Peyer's patch (tissue), 4 donors: ENCODE measurements at regions not wholly inside any gene's neighbourhood (a gene's known extent, or its start where the extent isn't known, plus 50 kb on each side); places are given as distances from the start of the nearest gene placed in this dataset.

Experiments used
- DNase-seq, 3 donors: peaks; one replicate each; pipeline ENCODE4 v3.0.0-alpha.2; 2017 to 2019
- H3K27ac ChIP-seq, 4 donors: fragments of 200-600 bp; sonication (generic); one replicate each; pipeline ENCODE4 v1.5.1; 2016 to 2019
- H3K27me3 ChIP-seq, 2 donors: fragments of 200-600 bp; sonication (generic); one replicate each; pipeline ENCODE4 v1.5.1; 2019
- H3K36me3 ChIP-seq, 3 donors: fragments of 200-600 bp; sonication (generic); one replicate each; pipeline ENCODE4 v1.5.1; 2016 to 2019
- H3K4me1 ChIP-seq, 4 donors: fragments of 200-600 bp; sonication (generic); one replicate each; pipeline ENCODE4 v1.5.1; 2016 to 2019
- H3K4me3 ChIP-seq, 4 donors: fragments of 200-600 bp; sonication (generic); 1 replicate in 3 of 4; 2 replicates in 1 of 4; pipeline ENCODE4 v1.5.1; 2016 to 2019; ENCODE audit warnings: mild to moderate bottlenecking in 1 of 4
- H3K9me3 ChIP-seq, 4 donors: fragments of 200-600 bp; sonication (generic); one replicate each; pipeline ENCODE4 v1.5.1; 2016 to 2019; ENCODE audit warnings: mild to moderate bottlenecking in 1 of 4
- POLR2A ChIP-seq, 2 donors: fragments of 450-650 bp; IDR thresholded peaks; one replicate each; pipeline ENCODE4 v1.5.1; 2017; ENCODE audit warnings: antibody characterized with exemption in 2 of 2, mild to moderate bottlenecking in 2 of 2, moderate library complexity in 2 of 2
- TF ChIP-seq, protein P1 (sequence below), 6 experiments: fragments of 450-650 bp in 4 of 6; fragments of 200-600 bp in 2 of 6; sonication (generic) in 1 of 6; IDR thresholded peaks; one replicate each; pipeline ENCODE4 v1.5.1; 2017 to 2019; ENCODE audit warnings: antibody characterized with exemption in 6 of 6, mild to moderate bottlenecking in 3 of 6, moderate library complexity in 1 of 6

DNA sequence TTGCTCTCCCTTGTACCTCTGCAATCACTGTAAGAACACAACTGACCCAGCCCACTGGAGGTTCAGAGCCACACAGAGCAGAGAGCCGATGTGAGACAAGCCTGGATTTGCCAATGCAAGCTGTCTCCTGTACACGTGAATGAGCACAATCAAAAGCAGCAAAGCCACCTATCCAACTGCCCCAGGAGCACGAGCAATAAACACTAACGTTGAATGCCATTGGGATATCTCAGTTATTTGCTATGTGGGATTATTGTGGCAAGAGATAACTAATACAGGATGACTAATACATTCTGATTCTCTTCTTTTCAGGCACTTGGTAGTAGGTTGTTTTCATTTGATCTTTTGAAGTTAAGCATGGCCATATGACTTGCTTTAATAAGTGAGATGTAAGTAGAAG is 85.2 kb upstream of the FAM216B start:
- Histone ChIP-seq H3K27ac (no peak overlapping the region), H3K36me3 (no peaks in the 10 kb centered on the region), H3K4me1 (no peaks in the 10 kb centered on the region), H3K9me3 (no peaks in the 10 kb centered on the region), H3K4me3 (no peak overlapping the region), H3K27me3 (no peaks in the 10 kb centered on the region)
- TF ChIP-seq POLR2A (IDR thresholded peaks at IDR 0.05) = no peak
- TF ChIP-seq, protein P1, sequence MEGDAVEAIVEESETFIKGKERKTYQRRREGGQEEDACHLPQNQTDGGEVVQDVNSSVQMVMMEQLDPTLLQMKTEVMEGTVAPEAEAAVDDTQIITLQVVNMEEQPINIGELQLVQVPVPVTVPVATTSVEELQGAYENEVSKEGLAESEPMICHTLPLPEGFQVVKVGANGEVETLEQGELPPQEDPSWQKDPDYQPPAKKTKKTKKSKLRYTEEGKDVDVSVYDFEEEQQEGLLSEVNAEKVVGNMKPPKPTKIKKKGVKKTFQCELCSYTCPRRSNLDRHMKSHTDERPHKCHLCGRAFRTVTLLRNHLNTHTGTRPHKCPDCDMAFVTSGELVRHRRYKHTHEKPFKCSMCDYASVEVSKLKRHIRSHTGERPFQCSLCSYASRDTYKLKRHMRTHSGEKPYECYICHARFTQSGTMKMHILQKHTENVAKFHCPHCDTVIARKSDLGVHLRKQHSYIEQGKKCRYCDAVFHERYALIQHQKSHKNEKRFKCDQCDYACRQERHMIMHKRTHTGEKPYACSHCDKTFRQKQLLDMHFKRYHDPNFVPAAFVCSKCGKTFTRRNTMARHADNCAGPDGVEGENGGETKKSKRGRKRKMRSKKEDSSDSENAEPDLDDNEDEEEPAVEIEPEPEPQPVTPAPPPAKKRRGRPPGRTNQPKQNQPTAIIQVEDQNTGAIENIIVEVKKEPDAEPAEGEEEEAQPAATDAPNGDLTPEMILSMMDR (IDR thresholded peaks at IDR 0.05) = no peak
- no peak for DNase-seq

- H3K27ac ChIP-seq = no peak overlapping the region
- TF ChIP-seq POLR2A (IDR thresholded peaks at IDR 0.05) = no peak
- TF ChIP-seq, protein P1 (IDR thresholded peaks at IDR 0.05) = no peak
- no peaks in the 10 kb centered on the region for H3K27me3 ChIP-seq
- DNase-seq = no peak
- H3K4me3 ChIP-seq = no peak overlapping the region
- H3K9me3 ChIP-seq = no peaks in the 10 kb centered on the region
- H3K4me1 ChIP-seq = no peaks in the 10 kb centered on the region
- no peaks in the 10 kb centered on the region for H3K36me3 ChIP-seq
Measured at GRCh38 chr13:42699912-42700311, 81.5 kb upstream of the FAM216B start.

- Histone ChIP-seq H3K27me3 (no peaks in the 10 kb centered on the region), H3K36me3 (no peaks in the 10 kb centered on the region), H3K27ac (no peak overlapping the region), H3K9me3 (no peaks in the 10 kb centered on the region), H3K4me3 (no peak overlapping the region), H3K4me1 (no peaks in the 10 kb centered on the region)
- TF ChIP-seq, protein P1 (IDR thresholded peaks at IDR 0.05) = no peak
- no peak for TF ChIP-seq POLR2A (IDR thresholded peaks at IDR 0.05)
- DNase-seq = no peak
Measured at GRCh38 chr13:42702716-42703115, 78.7 kb upstream of the FAM216B start.

DNA sequence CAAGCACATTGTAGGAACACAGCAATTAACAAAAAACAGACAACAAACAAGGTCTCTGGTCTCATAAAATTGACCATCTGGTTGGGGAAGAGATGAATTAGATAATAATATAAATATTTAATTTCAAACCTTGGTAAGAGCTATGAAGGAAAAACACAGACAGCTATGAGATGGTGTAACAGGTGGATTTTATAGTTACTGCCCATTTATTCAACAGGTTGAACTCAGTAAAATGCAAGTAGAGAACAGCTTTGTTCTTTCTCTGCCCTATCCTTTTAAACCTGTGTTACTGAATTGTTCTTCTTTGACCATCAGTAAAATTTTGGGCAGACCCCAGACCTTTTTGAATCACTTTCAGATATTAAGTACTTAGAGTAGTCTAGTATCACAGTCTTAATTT is 77.6 kb upstream of the FAM216B start:
- no peak for DNase-seq
- Histone ChIP-seq H3K9me3 (no peaks in the 10 kb centered on the region), H3K36me3 (no peaks in the 10 kb centered on the region), H3K27me3 (no peaks in the 10 kb centered on the region), H3K27ac (no peak overlapping the region), H3K4me1 (no peaks in the 10 kb centered on the region), H3K4me3 (no peak overlapping the region)
- no peak for TF ChIP-seq POLR2A (IDR thresholded peaks at IDR 0.05)

DNA sequence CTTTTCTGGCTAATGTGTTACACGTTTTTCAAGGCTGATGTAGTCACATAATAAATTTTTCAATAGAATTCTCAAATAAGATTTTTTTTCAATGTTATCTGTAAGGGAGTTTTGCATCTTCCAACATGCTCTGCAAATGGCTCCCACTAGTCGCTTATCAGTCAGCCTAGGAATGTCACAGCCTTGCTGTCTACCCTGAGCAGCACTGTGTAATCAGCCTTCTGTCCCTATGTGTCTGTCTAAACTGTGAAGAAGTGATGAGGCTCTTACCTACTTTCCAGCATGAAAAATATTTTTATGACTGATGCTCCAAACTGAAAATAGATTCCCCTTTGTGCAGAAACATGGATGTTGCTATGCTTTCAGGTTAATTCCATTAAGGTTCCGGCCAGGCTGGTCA is 75.1 kb upstream of the FAM216B start:
- DNase-seq = no peak
- TF ChIP-seq POLR2A (IDR thresholded peaks at IDR 0.05) = no peak

GRCh38 chr13:42707048-42707447 is 74.3 kb upstream of the FAM216B start:
- TF ChIP-seq, protein P1 (IDR thresholded peaks at IDR 0.05) = no peak
- TF ChIP-seq POLR2A (IDR thresholded peaks at IDR 0.05) = no peak
- H3K27ac ChIP-seq = no peak overlapping the region
- H3K4me3 ChIP-seq = no peak overlapping the region
- H3K9me3 ChIP-seq = no peaks in the 10 kb centered on the region
- no peak for DNase-seq
- no peaks in the 10 kb centered on the region for H3K36me3 ChIP-seq
- no peaks in the 10 kb centered on the region for H3K27me3 ChIP-seq
- no peaks in the 10 kb centered on the region for H3K4me1 ChIP-seq

More for the DNA sequence above, 75.1 kb upstream of the FAM216B start:
- H3K4me1 ChIP-seq = no peaks in the 10 kb centered on the region
- H3K4me3 ChIP-seq = no peak overlapping the region
- H3K9me3 ChIP-seq = no peaks in the 10 kb centered on the region
- no peaks in the 10 kb centered on the region for H3K27me3 ChIP-seq
- no peak overlapping the region for H3K27ac ChIP-seq
- H3K36me3 ChIP-seq = no peaks in the 10 kb centered on the region

GRCh38 chr13:42707586-42707985 is 73.8 kb upstream of the FAM216B start:
- no peaks in the 10 kb centered on the region for H3K36me3 ChIP-seq
- TF ChIP-seq, protein P1 (IDR thresholded peaks at IDR 0.05) = no peak
- TF ChIP-seq POLR2A (IDR thresholded peaks at IDR 0.05) = no peak
- H3K9me3 ChIP-seq = no peaks in the 10 kb centered on the region
- H3K27me3 ChIP-seq = no peaks in the 10 kb centered on the region
- H3K4me3 ChIP-seq = no peak overlapping the region
- DNase-seq = no peak
- H3K27ac ChIP-seq = no peak overlapping the region
- H3K4me1 ChIP-seq = no peaks in the 10 kb centered on the region
